Right lobe of liver (tissue), 4 donors: ENCODE measurements at regions not wholly inside any gene's neighbourhood (a gene's known extent, or its start where the extent isn't known, plus 50 kb on each side); places are given as distances from the start of the nearest gene placed in this dataset.

Experiments
- CTCF ChIP-seq, 4 donors: fragments of 200-600 bp in 3 of 4; fragments of 450-650 bp in 1 of 4; IDR thresholded peaks; one replicate each; pipeline versions ENCODE4 v1.5.1 to v1.8.0; 2016 to 2022; ENCODE audit warnings: antibody characterized with exemption in 4 of 4, mild to moderate bottlenecking in 2 of 4
- POLR2A ChIP-seq: fragments of 450-650 bp; IDR thresholded peaks from one replicate; pipeline ENCODE4 v1.6.1; 2017; ENCODE audit warnings: antibody characterized with exemption, mild to moderate bottlenecking
- donor health status: DM: no; HTN: no; CAD: no.
- donor health status: DM: no; HTN: no; CAD: no.
- donor health status: DM: no; HTN: yes; CAD: no.

- TF ChIP-seq CTCF (IDR thresholded peaks at IDR 0.05) (no peak), POLR2A (no peak)
These were observed 134.1 kb upstream of the GNAO1 start for GRCh38 chr16:56057151-56057550.
